ENCODE measurements at regions not wholly inside any gene's neighbourhood (a gene's known extent, or its start where the extent isn't known, plus 50 kb on each side); places are given as distances from the start of the nearest gene placed in this dataset.

GRCh38 chr1:214928574-214928973, 154.0 kb upstream of the KCNK2 start (continued):
- TF ChIP-seq, protein P1, sequence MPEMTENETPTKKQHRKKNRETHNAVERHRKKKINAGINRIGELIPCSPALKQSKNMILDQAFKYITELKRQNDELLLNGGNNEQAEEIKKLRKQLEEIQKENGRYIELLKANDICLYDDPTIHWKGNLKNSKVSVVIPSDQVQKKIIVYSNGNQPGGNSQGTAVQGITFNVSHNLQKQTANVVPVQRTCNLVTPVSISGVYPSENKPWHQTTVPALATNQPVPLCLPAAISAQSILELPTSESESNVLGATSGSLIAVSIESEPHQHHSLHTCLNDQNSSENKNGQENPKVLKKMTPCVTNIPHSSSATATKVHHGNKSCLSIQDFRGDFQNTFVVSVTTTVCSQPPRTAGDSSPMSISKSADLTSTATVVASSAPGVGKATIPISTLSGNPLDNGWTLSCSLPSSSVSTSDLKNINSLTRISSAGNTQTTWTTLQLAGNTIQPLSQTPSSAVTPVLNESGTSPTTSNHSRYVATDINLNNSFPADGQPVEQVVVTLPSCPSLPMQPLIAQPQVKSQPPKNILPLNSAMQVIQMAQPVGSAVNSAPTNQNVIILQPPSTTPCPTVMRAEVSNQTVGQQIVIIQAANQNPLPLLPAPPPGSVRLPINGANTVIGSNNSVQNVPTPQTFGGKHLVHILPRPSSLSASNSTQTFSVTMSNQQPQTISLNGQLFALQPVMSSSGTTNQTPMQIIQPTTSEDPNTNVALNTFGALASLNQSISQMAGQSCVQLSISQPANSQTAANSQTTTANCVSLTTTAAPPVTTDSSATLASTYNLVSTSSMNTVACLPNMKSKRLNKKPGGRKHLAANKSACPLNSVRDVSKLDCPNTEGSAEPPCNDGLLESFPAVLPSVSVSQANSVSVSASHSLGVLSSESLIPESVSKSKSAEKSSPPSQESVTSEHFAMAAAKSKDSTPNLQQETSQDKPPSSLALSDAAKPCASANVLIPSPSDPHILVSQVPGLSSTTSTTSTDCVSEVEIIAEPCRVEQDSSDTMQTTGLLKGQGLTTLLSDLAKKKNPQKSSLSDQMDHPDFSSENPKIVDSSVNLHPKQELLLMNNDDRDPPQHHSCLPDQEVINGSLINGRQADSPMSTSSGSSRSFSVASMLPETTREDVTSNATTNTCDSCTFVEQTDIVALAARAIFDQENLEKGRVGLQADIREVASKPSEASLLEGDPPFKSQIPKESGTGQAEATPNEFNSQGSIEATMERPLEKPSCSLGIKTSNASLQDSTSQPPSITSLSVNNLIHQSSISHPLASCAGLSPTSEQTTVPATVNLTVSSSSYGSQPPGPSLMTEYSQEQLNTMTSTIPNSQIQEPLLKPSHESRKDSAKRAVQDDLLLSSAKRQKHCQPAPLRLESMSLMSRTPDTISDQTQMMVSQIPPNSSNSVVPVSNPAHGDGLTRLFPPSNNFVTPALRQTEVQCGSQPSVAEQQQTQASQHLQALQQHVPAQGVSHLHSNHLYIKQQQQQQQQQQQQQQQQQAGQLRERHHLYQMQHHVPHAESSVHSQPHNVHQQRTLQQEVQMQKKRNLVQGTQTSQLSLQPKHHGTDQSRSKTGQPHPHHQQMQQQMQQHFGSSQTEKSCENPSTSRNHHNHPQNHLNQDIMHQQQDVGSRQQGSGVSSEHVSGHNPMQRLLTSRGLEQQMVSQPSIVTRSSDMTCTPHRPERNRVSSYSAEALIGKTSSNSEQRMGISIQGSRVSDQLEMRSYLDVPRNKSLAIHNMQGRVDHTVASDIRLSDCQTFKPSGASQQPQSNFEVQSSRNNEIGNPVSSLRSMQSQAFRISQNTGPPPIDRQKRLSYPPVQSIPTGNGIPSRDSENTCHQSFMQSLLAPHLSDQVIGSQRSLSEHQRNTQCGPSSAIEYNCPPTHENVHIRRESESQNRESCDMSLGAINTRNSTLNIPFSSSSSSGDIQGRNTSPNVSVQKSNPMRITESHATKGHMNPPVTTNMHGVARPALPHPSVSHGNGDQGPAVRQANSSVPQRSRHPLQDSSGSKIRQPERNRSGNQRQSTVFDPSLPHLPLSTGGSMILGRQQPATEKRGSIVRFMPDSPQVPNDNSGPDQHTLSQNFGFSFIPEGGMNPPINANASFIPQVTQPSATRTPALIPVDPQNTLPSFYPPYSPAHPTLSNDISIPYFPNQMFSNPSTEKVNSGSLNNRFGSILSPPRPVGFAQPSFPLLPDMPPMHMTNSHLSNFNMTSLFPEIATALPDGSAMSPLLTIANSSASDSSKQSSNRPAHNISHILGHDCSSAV (CRISPR knock-in tag; IDR thresholded peaks at IDR 0.05; ENCODE audit: borderline replicate concordance), result no peak
- TF ChIP-seq ZNF441 (CRISPR knock-in tag; IDR thresholded peaks at IDR 0.05; ENCODE audit: borderline replicate concordance), result no peak
- no peak for TF ChIP-seq ZNF510 (CRISPR knock-in tag; IDR thresholded peaks at IDR 0.05; ENCODE audit: low read depth)
- TF ChIP-seq CEBPG (CRISPR knock-in tag; IDR thresholded peaks at IDR 0.05), result no peak
- no peak for TF ChIP-seq ZNF678 (CRISPR knock-in tag; IDR thresholded peaks at IDR 0.05)
- TF ChIP-seq SRF (IDR thresholded peaks at IDR 0.05; ENCODE audit: low read depth, low read length), result no peak

GRCh38 chr1:214933375-214933774, 149.2 kb upstream of the KCNK2 start:
- BruUV-seq (replicated peaks), result no TSS peak
- TF ChIP-seq RBM22 (optimal IDR thresholded peaks at IDR 0.05; ENCODE audit: low read length) (no peak), HIVEP1 (CRISPR knock-in tag; IDR thresholded peaks at IDR 0.05) (no peak), ZNF878 (CRISPR knock-in tag; IDR thresholded peaks at IDR 0.05) (no peak), SOX6 (IDR thresholded peaks at IDR 0.05) (no peak), SOX6 (CRISPR knock-in tag; IDR thresholded peaks at IDR 0.05) (no peak)
- TF ChIP-seq, protein P2, sequence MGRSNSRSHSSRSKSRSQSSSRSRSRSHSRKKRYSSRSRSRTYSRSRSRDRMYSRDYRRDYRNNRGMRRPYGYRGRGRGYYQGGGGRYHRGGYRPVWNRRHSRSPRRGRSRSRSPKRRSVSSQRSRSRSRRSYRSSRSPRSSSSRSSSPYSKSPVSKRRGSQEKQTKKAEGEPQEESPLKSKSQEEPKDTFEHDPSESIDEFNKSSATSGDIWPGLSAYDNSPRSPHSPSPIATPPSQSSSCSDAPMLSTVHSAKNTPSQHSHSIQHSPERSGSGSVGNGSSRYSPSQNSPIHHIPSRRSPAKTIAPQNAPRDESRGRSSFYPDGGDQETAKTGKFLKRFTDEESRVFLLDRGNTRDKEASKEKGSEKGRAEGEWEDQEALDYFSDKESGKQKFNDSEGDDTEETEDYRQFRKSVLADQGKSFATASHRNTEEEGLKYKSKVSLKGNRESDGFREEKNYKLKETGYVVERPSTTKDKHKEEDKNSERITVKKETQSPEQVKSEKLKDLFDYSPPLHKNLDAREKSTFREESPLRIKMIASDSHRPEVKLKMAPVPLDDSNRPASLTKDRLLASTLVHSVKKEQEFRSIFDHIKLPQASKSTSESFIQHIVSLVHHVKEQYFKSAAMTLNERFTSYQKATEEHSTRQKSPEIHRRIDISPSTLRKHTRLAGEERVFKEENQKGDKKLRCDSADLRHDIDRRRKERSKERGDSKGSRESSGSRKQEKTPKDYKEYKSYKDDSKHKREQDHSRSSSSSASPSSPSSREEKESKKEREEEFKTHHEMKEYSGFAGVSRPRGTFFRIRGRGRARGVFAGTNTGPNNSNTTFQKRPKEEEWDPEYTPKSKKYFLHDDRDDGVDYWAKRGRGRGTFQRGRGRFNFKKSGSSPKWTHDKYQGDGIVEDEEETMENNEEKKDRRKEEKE (IDR thresholded peaks at IDR 0.05), result no peak
- TF ChIP-seq, protein P3, sequence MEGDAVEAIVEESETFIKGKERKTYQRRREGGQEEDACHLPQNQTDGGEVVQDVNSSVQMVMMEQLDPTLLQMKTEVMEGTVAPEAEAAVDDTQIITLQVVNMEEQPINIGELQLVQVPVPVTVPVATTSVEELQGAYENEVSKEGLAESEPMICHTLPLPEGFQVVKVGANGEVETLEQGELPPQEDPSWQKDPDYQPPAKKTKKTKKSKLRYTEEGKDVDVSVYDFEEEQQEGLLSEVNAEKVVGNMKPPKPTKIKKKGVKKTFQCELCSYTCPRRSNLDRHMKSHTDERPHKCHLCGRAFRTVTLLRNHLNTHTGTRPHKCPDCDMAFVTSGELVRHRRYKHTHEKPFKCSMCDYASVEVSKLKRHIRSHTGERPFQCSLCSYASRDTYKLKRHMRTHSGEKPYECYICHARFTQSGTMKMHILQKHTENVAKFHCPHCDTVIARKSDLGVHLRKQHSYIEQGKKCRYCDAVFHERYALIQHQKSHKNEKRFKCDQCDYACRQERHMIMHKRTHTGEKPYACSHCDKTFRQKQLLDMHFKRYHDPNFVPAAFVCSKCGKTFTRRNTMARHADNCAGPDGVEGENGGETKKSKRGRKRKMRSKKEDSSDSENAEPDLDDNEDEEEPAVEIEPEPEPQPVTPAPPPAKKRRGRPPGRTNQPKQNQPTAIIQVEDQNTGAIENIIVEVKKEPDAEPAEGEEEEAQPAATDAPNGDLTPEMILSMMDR (CRISPR knock-in tag; IDR thresholded peaks at IDR 0.05), result no peak

More at GRCh38 chr1:214933375-214933774, 149.2 kb upstream of the KCNK2 start:
- H3K9ac ChIP-seq (ENCODE audit: insufficient read depth, low read depth, low read length), result no peak overlapping the region
- H3K79me2 ChIP-seq (ENCODE audit: insufficient read depth, low read length), result no peaks in the 10 kb centered on the region
- H3K36me3 ChIP-seq (replicated peaks in 1 of 2; ENCODE audit: control insufficient read depth in 1 of 2, insufficient read depth in 2 of 2, low read length in 2 of 2), result no peaks in the 10 kb centered on the region
- no peak for ATAC-seq
- ChIA-PET POLR2A (no interaction called here), CTCF (ENCODE audit: low intra/inter-chr PET ratio, low total read pairs) (no interaction called here)
- in situ Hi-C loops (cut with HindIII; ENCODE audit: extremely low pct_ligation_motif_present, low pct_unique_long_range_greater_than_20kb), result no loop called here
- no peak overlapping the region for H2AFZ ChIP-seq (ENCODE audit: low read length)
- no peak for FAIRE-seq
- 0% methylated on average over 4 of the region's 4 CpGs for WGBS (ENCODE audit: low lambda C conversion rate)
- H3K27me3 ChIP-seq (ENCODE audit: control insufficient read depth in 1 of 2, insufficient read depth in 2 of 2, low read length in 2 of 2), result no peaks in the 10 kb centered on the region
- H3K4me3 ChIP-seq (replicated peaks in 1 of 3; ENCODE audit: insufficient read depth in 1 of 3, low read depth in 2 of 3, low read length in 3 of 3), result no peak overlapping the region
- H3K4me2 ChIP-seq (ENCODE audit: low read depth, low read length), result no peak overlapping the region
- intact Hi-C loops (cut with micrococcal nuclease; ENCODE audit: unreplicated experiment), result no loop called here
- no peaks in the 10 kb centered on the region for H3K9me3 ChIP-seq (ENCODE audit: low read length)
- no peaks in the 10 kb centered on the region for H3K4me1 ChIP-seq (ENCODE audit: insufficient read depth, low read length)
- DNase-seq (ENCODE audit: low spot score), result no peak
- H4K20me1 ChIP-seq (ENCODE audit: insufficient read depth, low read length), result no peaks in the 10 kb centered on the region
- H3K27ac ChIP-seq (ENCODE audit: extremely low read length, insufficient read depth, low read length), result no peak overlapping the region

Data from HepG2 (cell line).